Right lobe of liver (tissue), 4 donors: ENCODE measurements at regions not wholly inside any gene's neighbourhood (a gene's known extent, or its start where the extent isn't known, plus 50 kb on each side); places are given as distances from the start of the nearest gene placed in this dataset.

Experiments used
- POLR2A ChIP-seq: fragments of 450-650 bp; IDR thresholded peaks from one replicate; pipeline ENCODE4 v1.6.1; 2017; ENCODE audit warnings: antibody characterized with exemption, mild to moderate bottlenecking
- TF ChIP-seq, protein P1 (sequence below), 4 donors: fragments of 200-600 bp in 3 of 4; fragments of 450-650 bp in 1 of 4; IDR thresholded peaks; one replicate each; pipeline versions ENCODE4 v1.5.1 to v1.8.0; 2016 to 2022; ENCODE audit warnings: antibody characterized with exemption in 4 of 4, mild to moderate bottlenecking in 2 of 4
- donor health status: DM: no; HTN: no; CAD: no.
- donor health status: DM: no; HTN: no; CAD: no.
- donor health status: DM: no; HTN: yes; CAD: no.

DNA sequence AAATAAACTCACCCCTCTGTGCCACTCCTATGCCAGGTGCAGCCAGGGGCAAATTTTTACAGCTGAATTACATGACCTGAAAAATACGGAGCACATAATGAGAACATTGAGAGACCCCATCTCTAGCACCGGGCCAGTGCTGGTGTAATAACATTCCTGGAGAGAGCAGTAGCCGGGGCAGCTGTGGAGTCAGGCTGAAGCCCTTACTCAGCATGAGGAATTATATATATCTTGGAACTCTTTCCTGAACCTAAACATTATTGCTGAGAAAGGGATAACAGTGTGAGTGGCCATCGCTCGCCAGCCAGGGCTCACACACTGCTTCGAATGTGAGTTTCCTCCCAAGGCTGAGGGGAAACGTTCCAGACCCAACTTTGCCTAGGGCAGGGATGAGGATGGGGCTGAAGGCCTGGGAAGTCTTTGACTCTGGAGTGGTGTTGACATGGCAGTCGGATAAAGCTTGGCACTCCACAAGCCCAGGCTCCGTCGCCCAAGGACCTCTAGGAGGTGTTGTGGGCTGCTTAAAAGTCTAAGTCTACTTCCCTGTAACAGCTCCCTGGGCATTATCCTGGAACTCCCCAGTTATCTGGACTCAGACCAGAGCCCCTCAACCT is 269.8 kb downstream of the CDC5L start:
- TF ChIP-seq, protein P1, sequence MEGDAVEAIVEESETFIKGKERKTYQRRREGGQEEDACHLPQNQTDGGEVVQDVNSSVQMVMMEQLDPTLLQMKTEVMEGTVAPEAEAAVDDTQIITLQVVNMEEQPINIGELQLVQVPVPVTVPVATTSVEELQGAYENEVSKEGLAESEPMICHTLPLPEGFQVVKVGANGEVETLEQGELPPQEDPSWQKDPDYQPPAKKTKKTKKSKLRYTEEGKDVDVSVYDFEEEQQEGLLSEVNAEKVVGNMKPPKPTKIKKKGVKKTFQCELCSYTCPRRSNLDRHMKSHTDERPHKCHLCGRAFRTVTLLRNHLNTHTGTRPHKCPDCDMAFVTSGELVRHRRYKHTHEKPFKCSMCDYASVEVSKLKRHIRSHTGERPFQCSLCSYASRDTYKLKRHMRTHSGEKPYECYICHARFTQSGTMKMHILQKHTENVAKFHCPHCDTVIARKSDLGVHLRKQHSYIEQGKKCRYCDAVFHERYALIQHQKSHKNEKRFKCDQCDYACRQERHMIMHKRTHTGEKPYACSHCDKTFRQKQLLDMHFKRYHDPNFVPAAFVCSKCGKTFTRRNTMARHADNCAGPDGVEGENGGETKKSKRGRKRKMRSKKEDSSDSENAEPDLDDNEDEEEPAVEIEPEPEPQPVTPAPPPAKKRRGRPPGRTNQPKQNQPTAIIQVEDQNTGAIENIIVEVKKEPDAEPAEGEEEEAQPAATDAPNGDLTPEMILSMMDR (IDR thresholded peaks at IDR 0.05), result no peak
- no peak for TF ChIP-seq POLR2A
